HFFc6 (cell line): ENCODE measurements at regions not wholly inside any gene's neighbourhood (a gene's known extent, or its start where the extent isn't known, plus 50 kb on each side); places are given as distances from the start of the nearest gene placed in this dataset.

ENCODE experiments used
- DNase-seq: peaks from one replicate; pipeline ENCODE4 v3.0.0-alpha.2; 2018
- H3K27ac Mint-ChIP-seq: 2 replicates; pipeline ENCODE4 v1.8.0; 2020; ENCODE audit warnings: mild to moderate bottlenecking, mixed read lengths
- H3K27me3 Mint-ChIP-seq: 2 replicates; pipeline ENCODE4 v1.8.0; 2021; ENCODE audit warnings: mild to moderate bottlenecking, moderate library complexity, mixed read lengths; ENCODE audit not compliant: insufficient read depth
- H3K36me3 Mint-ChIP-seq: 2 replicates; pipeline ENCODE4 v1.8.0; 2021; ENCODE audit warnings: low read depth, mixed read lengths
- H3K4me1 Mint-ChIP-seq: 2 replicates; pipeline ENCODE4 v1.8.0; 2020; ENCODE audit warnings: low read depth, mixed read lengths
- H3K4me3 Mint-ChIP-seq: 2 replicates; pipeline ENCODE4 v1.8.0; 2020; ENCODE audit warnings: mild to moderate bottlenecking, moderate library complexity, mixed read lengths
- H3K9me3 Mint-ChIP-seq: 2 replicates; pipeline ENCODE4 v1.8.0; 2020; ENCODE audit warnings: mild to moderate bottlenecking, mixed read lengths
- TF ChIP-seq, protein P1 (sequence below): fragments of 200-600 bp; sonication (generic); IDR thresholded peaks from 2 replicates; pipeline ENCODE4 v1.5.0; 2021; ENCODE audit warnings: antibody characterized with exemption, mild to moderate bottlenecking

DNA sequence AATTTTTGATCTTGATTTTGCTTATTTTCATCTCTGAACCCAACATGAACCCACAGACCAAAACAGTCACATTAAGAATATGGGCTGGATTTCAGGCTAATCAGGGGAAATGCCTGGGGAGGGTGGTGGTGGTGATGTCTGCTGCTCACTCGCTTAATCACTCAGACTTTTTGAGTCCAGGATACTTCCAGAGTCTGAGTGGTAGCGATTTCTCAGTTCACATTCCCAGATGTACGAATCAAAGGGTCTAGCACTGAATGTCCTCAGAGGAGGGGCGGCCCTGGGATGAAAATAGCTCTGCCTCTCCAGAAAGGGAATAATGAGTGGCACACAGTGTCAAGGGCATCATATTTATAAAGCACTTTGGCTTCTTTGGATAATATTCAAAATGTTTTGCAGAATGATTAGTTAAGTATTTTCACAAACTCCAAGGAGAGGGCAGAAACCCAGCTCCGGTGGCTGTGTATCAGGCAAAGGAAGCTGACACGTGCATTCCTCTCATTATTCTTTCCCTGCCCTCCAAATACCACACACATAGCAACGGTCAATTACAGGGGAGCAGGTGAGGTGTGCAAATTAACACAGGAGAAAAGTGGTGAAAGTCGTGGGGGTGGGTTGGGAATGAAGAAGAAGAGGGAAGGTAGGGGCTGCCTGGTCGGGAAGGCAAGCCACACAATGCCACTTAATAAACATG is 345.2 kb upstream of the RSPO3 start:
- Mint-ChIP-seq H3K36me3 (no peaks in the 10 kb centered on the region), H3K4me1 (peaks cover 10% of the 10 kb centered on the region; the same call in 1 of the 2 replicates), H3K9me3 (no peaks in the 10 kb centered on the region), H3K27me3 (no peaks in the 10 kb centered on the region; the same call in 1 of the 2 replicates), H3K4me3 (peak overlapping the region; percentile 36; the same call in 1 of the 2 replicates), H3K27ac (no peak overlapping the region)
- TF ChIP-seq, protein P1, sequence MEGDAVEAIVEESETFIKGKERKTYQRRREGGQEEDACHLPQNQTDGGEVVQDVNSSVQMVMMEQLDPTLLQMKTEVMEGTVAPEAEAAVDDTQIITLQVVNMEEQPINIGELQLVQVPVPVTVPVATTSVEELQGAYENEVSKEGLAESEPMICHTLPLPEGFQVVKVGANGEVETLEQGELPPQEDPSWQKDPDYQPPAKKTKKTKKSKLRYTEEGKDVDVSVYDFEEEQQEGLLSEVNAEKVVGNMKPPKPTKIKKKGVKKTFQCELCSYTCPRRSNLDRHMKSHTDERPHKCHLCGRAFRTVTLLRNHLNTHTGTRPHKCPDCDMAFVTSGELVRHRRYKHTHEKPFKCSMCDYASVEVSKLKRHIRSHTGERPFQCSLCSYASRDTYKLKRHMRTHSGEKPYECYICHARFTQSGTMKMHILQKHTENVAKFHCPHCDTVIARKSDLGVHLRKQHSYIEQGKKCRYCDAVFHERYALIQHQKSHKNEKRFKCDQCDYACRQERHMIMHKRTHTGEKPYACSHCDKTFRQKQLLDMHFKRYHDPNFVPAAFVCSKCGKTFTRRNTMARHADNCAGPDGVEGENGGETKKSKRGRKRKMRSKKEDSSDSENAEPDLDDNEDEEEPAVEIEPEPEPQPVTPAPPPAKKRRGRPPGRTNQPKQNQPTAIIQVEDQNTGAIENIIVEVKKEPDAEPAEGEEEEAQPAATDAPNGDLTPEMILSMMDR: no peak
- DNase-seq: no peak

DNA sequence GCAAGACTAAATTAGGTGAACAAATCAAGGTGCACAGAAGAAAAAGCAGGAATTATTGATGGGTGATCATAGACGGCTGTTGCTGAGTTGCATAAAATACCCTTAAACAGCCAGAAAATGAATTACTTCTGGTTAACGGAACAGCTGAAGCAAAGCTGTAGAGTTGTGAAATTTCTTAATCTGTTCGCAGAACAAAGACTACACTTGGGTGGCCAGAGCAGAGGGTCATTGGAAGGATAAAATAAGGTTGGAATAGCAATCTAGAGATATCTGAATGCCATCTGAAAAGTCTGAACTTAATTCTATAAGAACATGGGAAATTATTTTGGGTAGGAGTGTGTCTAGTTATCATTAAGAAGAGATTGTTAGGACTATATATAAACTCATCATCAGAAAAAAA is 339.1 kb upstream of the RSPO3 start:
- no peaks in the 10 kb centered on the region for H3K9me3 Mint-ChIP-seq
- no peaks in the 10 kb centered on the region for H3K4me1 Mint-ChIP-seq
- TF ChIP-seq, protein P1: no peak
- H3K27ac Mint-ChIP-seq: no peak overlapping the region
- DNase-seq: no peak
- no peaks in the 10 kb centered on the region; the same call in 1 of the 2 replicates for H3K27me3 Mint-ChIP-seq
- no peaks in the 10 kb centered on the region for H3K36me3 Mint-ChIP-seq
- no peak overlapping the region for H3K4me3 Mint-ChIP-seq

DNA sequence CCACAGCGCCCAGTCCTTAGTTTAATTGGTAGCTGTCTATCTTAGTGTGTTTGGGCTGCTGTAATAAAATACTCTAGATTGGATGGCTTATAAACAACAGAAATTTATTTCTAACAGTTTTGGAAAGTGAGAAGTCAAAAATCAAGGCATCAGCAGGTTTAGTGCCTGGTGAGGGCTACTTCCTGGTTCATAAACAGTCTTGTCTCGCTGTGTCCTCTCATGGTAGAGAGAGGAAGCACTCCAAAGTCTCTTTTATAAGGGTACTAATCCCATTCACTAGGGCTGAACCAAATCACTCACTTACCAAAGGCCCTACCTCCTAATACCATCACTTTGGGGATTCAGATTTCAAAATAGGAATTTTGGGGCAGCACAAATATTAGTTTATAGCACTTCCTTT is 336.9 kb upstream of the RSPO3 start:
- H3K27me3 Mint-ChIP-seq: no peaks in the 10 kb centered on the region
- H3K36me3 Mint-ChIP-seq: no peaks in the 10 kb centered on the region
- H3K4me1 Mint-ChIP-seq: no peaks in the 10 kb centered on the region
- H3K27ac Mint-ChIP-seq: no peak overlapping the region
- no peak overlapping the region for H3K4me3 Mint-ChIP-seq
- TF ChIP-seq, protein P1: no peak
- no peaks in the 10 kb centered on the region for H3K9me3 Mint-ChIP-seq
- no peak for DNase-seq

DNA sequence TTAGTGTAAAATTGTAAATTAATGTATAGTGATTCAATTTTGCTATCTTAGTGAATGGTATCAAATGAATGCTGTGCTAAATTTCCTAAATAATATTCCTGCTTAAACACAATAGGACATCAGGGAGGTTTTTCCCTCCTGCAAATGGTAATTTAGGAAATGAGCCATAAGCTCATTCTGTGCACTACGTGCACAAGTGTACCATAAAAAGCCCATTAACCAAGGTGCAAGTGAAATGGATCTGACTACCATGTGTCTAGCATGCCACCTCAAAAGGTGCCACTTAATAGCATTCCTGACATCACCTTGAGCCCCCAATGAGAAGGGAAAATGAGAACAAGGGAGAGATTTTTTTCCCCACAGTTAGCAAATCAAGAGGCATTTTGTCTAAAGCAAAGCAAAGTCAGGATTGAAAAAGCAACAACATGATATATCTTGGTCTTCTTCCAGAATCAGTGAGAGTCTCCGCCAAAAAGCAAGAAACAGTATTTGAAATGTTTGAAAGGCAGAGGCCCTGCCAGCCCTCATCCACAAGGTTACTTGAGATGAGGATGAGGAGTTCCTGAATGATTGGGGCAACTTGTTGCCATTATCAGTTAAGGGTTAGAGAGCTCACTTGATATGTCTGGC is 334.2 kb upstream of the RSPO3 start:
- no peaks in the 10 kb centered on the region for H3K36me3 Mint-ChIP-seq
- DNase-seq: no peak
- H3K4me1 Mint-ChIP-seq: no peaks in the 10 kb centered on the region
- no peaks in the 10 kb centered on the region for H3K9me3 Mint-ChIP-seq
- TF ChIP-seq, protein P1: no peak
- no peaks in the 10 kb centered on the region; the same call in 1 of the 2 replicates for H3K27me3 Mint-ChIP-seq
- no peak overlapping the region for H3K27ac Mint-ChIP-seq
- H3K4me3 Mint-ChIP-seq: no peak overlapping the region

DNA sequence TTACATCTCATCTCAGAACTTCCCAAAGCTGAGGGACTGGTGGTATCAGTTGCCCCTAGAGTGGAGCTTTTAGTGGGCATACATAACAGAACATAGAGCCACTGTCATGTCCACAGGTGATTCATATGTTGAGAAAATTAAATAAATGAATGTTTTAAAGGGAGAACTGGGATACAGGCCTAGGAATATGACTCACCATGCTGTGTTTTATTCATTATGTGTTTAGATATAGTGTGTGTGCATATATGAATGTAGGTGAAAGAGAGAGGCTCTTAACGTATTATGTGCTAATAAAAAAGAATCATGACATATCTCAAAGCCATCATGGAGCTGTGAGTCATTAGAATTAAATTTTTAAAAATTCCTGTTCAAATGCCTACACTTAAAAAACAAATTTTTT is 332.2 kb upstream of the RSPO3 start:
- no peaks in the 10 kb centered on the region; the same call in 1 of the 2 replicates for H3K27me3 Mint-ChIP-seq

More for the DNA sequence above, 332.2 kb upstream of the RSPO3 start:
- Mint-ChIP-seq H3K36me3 (no peaks in the 10 kb centered on the region), H3K4me3 (no peak overlapping the region), H3K9me3 (no peaks in the 10 kb centered on the region), H3K27ac (no peak overlapping the region), H3K4me1 (no peaks in the 10 kb centered on the region)
- no peak for DNase-seq
- TF ChIP-seq, protein P1: no peak
